Vagina (tissue), 2 donors: ENCODE measurements at regions not wholly inside any gene's neighbourhood (a gene's known extent, or its start where the extent isn't known, plus 50 kb on each side); places are given as distances from the start of the nearest gene placed in this dataset.

Source experiments
- CTCF ChIP-seq, 3 experiments: fragments of 450-650 bp in 2 of 3; fragments of 200-600 bp in 1 of 3; sonication (generic) in 1 of 3; IDR thresholded peaks; one replicate each; pipeline ENCODE4 v1.5.1; 2017 to 2019; ENCODE audit warnings: antibody characterized with exemption in 3 of 3, mild to moderate bottlenecking in 2 of 3, moderate library complexity in 2 of 3
- POLR2AphosphoS5 ChIP-seq, 2 donors: sonication (generic); formaldehyde crosslinking; IDR thresholded peaks; one replicate each; pipeline ENCODE4 v1.9.0; 2017; ENCODE audit warnings: antibody characterized with exemption in 2 of 2, mild to moderate bottlenecking in 2 of 2, low read depth in 1 of 2; ENCODE audit not compliant: insufficient read depth in 1 of 2

GRCh38 chr6:85143676-85144075 is 306.2 kb upstream of the NT5E start:
- TF ChIP-seq CTCF (IDR thresholded peaks at IDR 0.05) (no peak), POLR2AphosphoS5 (IDR thresholded peaks at IDR 0.05; ENCODE audit: insufficient read depth in 1 of 2, low read depth in 1 of 2) (no peak)
